KMS-11 (cell line): ENCODE measurements at regions not wholly inside any gene's neighbourhood (a gene's known extent, or its start where the extent isn't known, plus 50 kb on each side); places are given as distances from the start of the nearest gene placed in this dataset.

Source experiments
- H2AFZ ChIP-seq: fragments of 200-600 bp; sonication (generic); 2 replicates; pipeline ENCODE4 v1.6.1; 2016; ENCODE audit warnings: antibody characterized with exemption, mixed run types, low read depth
- H3K27ac ChIP-seq: fragments of 200-600 bp; sonication (generic); 2 replicates; pipeline ENCODE4 v1.6.1; 2016; ENCODE audit warnings: mild to moderate bottlenecking, mixed run types
- H3K27me3 ChIP-seq: fragments of 200-600 bp; sonication (generic); 2 replicates; pipeline ENCODE4 v1.6.1; 2017; ENCODE audit warnings: mild to moderate bottlenecking, low read depth, mixed run types, moderate library complexity; ENCODE audit not compliant: insufficient read depth
- H3K36me3 ChIP-seq: fragments of 200-600 bp; sonication (generic); 2 replicates; pipeline ENCODE4 v1.6.1; 2017; ENCODE audit warnings: mild to moderate bottlenecking, mixed run types; ENCODE audit not compliant: insufficient read depth
- H3K4me1 ChIP-seq: fragments of 200-600 bp; sonication (generic); 2 replicates; pipeline ENCODE4 v1.6.1; 2016; ENCODE audit warnings: mild to moderate bottlenecking, low read depth, mixed run types; ENCODE audit not compliant: poor library complexity, severe bottlenecking
- H3K4me2 ChIP-seq: fragments of 200-600 bp; sonication (generic); 2 replicates; pipeline ENCODE4 v1.7.0; 2016; ENCODE audit warnings: mild to moderate bottlenecking, mixed run types
- H3K4me3 ChIP-seq: fragments of 200-600 bp; sonication (generic); IDR thresholded peaks from 2 replicates; pipeline ENCODE4 v1.6.1; 2017; ENCODE audit warnings: low read depth, low read length, mixed read lengths; ENCODE audit not compliant: insufficient read depth
- H3K79me2 ChIP-seq: fragments of 200-600 bp; sonication (generic); 2 replicates; pipeline ENCODE4 v1.6.1; 2016; ENCODE audit warnings: low read depth, mixed run types; ENCODE audit not compliant: insufficient read depth
- H3K9ac ChIP-seq: fragments of 200-600 bp; sonication (generic); 2 replicates; pipeline ENCODE4 v1.6.1; 2016; ENCODE audit warnings: mild to moderate bottlenecking, mixed run types
- H4K20me1 ChIP-seq: fragments of 200-600 bp; sonication (generic); 2 replicates; pipeline ENCODE4 v1.6.1; 2016; ENCODE audit warnings: mild to moderate bottlenecking, mixed run types; ENCODE audit not compliant: insufficient read depth
- TF ChIP-seq, protein P1 (sequence below): fragments of 200-600 bp; sonication (generic); conservative IDR thresholded peaks from 2 replicates; pipeline ENCODE4 v1.6.1; 2017; ENCODE audit warnings: low read depth, mild to moderate bottlenecking, antibody characterized with exemption, low read length, moderate library complexity, mixed read lengths

DNA sequence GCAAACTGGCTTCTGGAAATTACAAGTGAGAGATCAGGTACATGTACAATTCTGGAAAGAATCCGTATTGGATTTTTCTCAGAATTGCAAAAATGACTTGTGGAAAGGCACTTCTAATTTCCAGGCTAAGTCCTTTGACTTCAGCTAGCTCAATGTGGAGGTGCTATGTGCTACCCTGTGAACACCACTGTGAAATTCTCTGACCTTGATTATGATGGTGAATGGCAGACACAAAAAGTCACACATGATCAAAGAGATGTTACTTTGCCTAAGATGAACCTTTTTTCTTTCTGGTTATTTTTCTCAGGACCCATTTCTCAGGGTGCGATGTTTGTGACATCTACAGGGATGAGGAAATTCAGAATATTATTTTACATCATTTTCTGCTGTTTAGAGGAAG is 856.6 kb upstream of the VRK2 start:
- H3K27me3 ChIP-seq, result no peaks in the 10 kb centered on the region
- TF ChIP-seq, protein P1, sequence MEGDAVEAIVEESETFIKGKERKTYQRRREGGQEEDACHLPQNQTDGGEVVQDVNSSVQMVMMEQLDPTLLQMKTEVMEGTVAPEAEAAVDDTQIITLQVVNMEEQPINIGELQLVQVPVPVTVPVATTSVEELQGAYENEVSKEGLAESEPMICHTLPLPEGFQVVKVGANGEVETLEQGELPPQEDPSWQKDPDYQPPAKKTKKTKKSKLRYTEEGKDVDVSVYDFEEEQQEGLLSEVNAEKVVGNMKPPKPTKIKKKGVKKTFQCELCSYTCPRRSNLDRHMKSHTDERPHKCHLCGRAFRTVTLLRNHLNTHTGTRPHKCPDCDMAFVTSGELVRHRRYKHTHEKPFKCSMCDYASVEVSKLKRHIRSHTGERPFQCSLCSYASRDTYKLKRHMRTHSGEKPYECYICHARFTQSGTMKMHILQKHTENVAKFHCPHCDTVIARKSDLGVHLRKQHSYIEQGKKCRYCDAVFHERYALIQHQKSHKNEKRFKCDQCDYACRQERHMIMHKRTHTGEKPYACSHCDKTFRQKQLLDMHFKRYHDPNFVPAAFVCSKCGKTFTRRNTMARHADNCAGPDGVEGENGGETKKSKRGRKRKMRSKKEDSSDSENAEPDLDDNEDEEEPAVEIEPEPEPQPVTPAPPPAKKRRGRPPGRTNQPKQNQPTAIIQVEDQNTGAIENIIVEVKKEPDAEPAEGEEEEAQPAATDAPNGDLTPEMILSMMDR, result no peak
- H3K9ac ChIP-seq, result no peak overlapping the region

DNA sequence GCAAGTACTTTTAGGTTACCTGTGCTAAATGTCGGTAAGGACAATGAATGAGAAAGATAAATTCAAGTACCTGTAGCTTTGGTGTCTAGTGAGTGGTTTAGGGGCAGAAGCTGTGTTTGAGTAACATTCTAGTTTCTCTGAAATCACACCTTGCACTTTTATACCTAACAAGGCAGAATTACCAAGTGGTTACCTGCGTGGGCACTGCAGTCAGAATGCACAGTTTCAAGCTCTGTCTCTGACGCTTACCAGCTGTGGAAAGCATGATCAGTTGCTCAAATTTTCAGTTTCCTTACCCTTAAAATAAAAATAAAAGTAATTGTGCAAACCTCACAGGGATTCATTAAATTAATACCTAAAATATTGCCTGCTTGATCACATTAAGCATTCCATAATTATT is 846.9 kb upstream of the VRK2 start:
- H3K4me2 ChIP-seq, result no peak overlapping the region
- H3K9ac ChIP-seq, result no peak overlapping the region
- H3K27me3 ChIP-seq, result no peaks in the 10 kb centered on the region
- TF ChIP-seq, protein P1, result no peak
- H3K4me3 ChIP-seq, result no peak overlapping the region
- no peaks in the 10 kb centered on the region for H3K4me1 ChIP-seq
- H3K79me2 ChIP-seq, result no peaks in the 10 kb centered on the region
- no peaks in the 10 kb centered on the region for H4K20me1 ChIP-seq
- H2AFZ ChIP-seq, result no peak overlapping the region
- H3K27ac ChIP-seq, result no peak overlapping the region
- no peaks in the 10 kb centered on the region for H3K36me3 ChIP-seq

More for the DNA sequence above, 856.6 kb upstream of the VRK2 start:
- no peaks in the 10 kb centered on the region for H3K36me3 ChIP-seq
- no peak overlapping the region for H3K4me3 ChIP-seq
- H4K20me1 ChIP-seq, result no peaks in the 10 kb centered on the region
- no peak overlapping the region for H3K4me2 ChIP-seq
- no peak overlapping the region for H2AFZ ChIP-seq
- H3K4me1 ChIP-seq, result no peaks in the 10 kb centered on the region
- H3K27ac ChIP-seq, result no peak overlapping the region
- H3K79me2 ChIP-seq, result no peaks in the 10 kb centered on the region

DNA sequence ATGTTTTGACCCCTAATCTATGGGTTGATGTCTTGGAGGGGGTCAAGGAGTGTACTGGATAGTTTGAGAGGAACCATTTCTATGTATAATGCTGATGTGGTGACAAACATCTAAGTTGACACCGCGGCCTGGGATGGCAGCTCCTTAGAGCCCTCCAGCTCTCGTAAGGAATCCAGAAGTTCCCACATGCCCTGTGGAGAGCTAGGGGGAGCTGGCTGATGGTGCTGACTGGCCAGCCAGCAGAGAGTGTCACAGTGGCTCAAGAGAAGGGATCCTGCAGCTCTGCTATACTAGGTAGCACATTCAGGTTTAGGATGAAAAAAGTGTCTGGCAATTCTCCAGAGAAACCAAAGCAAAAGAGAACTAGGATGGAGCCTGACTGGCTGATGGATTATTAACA is 842.2 kb upstream of the VRK2 start:
- TF ChIP-seq, protein P1, result no peak
- H2AFZ ChIP-seq, result no peak overlapping the region
- no peaks in the 10 kb centered on the region for H4K20me1 ChIP-seq
- no peaks in the 10 kb centered on the region for H3K36me3 ChIP-seq
- no peak overlapping the region for H3K4me3 ChIP-seq
- no peak overlapping the region for H3K9ac ChIP-seq
- H3K4me1 ChIP-seq, result no peaks in the 10 kb centered on the region
- no peaks in the 10 kb centered on the region for H3K27me3 ChIP-seq
- no peak overlapping the region for H3K4me2 ChIP-seq
- H3K27ac ChIP-seq, result no peak overlapping the region
- no peaks in the 10 kb centered on the region for H3K79me2 ChIP-seq

DNA sequence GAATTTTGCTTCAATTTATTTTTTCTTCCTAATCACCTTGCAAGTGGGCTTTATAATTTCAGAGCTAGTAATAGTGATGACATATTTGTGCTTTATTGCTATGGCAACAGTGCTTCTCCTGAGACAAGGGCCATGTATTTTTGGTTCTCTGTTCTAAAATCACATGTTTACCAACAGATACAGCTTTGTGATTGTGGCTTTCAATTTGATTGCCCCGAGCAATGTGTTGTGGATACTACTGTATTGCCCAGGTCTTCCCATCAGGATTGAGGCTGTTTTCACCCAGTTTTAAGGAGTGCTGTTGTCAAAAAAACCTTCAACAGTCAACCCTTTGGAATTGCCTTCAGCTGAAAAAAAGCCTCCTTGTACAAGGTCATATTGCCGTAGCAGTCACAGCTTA is 841.4 kb upstream of the VRK2 start:
- no peaks in the 10 kb centered on the region for H4K20me1 ChIP-seq
- H3K9ac ChIP-seq, result no peak overlapping the region
- no peak overlapping the region for H3K4me2 ChIP-seq
- no peaks in the 10 kb centered on the region for H3K27me3 ChIP-seq
- H3K4me3 ChIP-seq, result no peak overlapping the region
- no peaks in the 10 kb centered on the region for H3K4me1 ChIP-seq
- H2AFZ ChIP-seq, result no peak overlapping the region
- H3K36me3 ChIP-seq, result no peaks in the 10 kb centered on the region
- no peaks in the 10 kb centered on the region for H3K79me2 ChIP-seq
- no peak overlapping the region for H3K27ac ChIP-seq
- TF ChIP-seq, protein P1, result no peak
